ENCODE measurements at regions not wholly inside any gene's neighbourhood (a gene's known extent, or its start where the extent isn't known, plus 50 kb on each side); places are given as distances from the start of the nearest gene placed in this dataset.
"Not testable (repeated sequence)": the region's sequence is repeated elsewhere in the genome, so short reads cannot be mapped to it uniquely, and the experiment has no call there.

DNA sequence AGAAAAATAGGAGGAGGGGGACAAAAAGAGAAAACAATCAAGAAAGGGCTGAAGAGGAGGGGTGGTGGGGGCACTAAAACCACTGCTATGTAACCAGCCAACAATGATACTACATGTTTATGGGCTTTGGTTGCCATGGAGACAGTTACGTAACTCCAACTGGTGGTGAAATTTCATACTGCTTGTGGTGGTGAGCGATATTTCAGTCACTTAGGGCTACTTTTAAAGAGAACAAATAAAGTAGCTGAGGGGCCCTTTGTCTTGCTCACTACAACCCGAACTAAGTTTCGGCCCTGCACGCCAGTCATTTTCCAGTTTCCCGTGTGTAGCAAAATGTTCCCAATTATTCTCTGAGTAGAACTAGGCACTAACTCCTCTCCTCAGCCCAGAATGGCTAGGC lies 275.2 kb upstream of the EDA2R start:
- peak; percentile 65 for DNase-seq (ENCODE audit: low read depth)

DNA sequence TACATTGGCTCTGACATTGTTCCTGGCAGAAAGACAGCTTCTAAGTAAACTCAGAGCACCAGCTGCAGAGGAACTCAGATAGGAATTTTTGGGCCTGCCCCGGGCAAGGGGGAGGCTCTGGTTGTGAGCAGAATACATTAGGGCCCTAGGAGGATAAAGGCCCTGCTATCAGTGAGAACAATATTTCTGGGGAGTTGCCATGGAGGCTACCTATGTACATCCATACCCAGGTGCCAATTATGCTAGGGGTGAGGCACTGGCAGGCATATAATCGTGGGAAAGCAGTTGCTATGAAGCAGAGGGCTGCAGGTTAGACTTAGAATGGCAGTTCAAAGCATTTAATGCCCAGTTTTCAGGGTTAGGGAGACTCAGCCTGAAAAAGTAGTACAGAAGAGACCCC lies 273.5 kb upstream of the EDA2R start:
- DNase-seq (ENCODE audit: low read depth) = no peak

DNA sequence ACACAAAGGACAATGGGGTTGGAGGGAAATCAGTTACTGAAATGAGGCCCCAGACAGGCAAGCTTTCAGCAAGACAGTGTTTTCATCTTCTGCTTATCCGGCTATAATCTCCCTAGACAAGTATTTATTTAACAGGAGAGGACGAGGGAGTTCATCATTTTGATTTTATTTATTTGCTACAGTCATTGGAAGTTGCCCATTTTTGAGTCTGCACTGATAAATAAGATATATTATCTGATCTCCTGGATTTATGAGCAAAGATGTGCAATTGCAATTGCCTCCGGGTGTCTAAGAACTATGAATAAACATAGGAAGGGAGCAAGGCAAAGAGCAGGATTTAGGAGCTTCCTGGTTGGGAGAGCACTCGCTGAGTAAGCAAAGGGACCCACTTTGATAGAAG lies 263.2 kb upstream of the EDA2R start:
- no peak for DNase-seq (ENCODE audit: low read depth)

DNA sequence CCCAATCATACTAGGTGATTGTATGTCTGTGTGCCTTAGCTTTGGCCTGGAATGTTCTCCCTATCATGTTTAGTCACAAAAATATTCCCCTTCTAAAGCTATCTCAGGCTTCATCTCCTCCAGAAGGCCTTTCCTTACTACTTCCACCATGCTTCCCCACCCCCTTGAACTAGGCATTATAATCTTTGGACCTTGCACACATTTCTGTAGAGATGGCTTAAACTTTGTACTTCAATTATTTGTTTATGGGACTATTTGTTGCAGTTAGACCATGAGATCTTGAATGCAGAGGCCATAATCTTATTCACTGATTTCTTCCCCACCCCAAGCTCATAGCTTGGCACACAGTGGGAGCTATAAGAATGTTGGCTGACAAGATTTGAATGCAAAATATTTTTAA lies 262.0 kb upstream of the EDA2R start:
- no peak for DNase-seq (ENCODE audit: low read depth)

DNA sequence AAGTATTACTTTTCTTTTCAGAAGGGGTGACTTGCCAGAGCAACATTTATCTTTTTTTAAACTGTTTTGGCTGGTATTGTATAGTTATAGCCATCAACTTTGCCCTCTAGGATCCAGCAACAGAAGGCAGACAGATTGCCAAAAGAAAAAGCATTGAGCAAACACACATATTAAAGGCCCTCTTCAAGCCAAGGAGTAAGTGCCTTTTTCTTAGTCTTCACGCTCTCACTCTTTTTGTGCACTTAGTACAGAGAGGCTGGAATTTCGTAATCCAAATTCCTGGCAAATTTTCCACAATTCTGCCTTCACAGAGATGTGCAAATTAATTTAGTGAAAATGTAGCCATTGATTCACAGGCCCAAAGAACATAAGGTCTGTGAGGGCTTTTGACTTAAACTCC lies 253.1 kb upstream of the EDA2R start:
- no peak for DNase-seq (ENCODE audit: low read depth)

DNA sequence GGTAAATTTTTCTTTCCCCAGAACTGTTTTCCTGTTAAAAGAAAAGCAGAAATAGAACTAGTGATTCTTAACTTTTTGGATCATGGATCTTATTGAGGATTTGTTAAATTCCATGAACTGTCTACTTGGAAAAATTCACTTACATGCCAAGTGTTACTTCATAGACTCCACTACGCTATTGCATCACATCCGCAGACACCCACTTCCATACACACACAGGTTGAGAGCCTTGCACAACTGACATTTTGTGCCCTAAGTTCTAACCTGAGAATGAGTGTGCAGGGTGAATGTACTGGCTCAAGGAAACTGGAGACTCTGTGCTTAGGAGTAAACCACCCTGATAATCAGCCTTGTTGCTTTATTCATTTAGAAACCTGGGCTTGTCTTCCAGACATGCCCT lies 250.5 kb upstream of the EDA2R start:
- DNase-seq (ENCODE audit: low read depth) = no peak

DNA sequence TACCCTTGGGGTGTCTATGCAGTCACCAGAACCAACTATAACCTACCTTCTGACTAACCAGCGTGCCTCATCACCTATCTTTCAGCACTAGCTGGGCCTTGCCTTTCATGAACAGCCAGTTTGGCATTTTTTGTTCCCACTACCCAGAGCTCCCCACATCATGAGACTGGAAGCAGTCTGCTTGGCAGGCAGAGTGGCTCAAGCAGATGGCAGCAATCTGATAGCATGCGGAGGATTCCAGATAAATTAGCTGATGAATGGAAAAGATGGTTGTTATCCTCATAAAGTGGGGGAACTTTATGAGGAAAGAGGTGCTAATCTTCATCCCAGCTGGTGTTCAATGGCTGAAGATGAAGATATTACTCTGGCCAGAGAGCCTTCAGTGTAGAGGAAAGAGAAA lies 243.2 kb upstream of the EDA2R start:
- DNase-seq (ENCODE audit: low read depth) = no peak

DNA sequence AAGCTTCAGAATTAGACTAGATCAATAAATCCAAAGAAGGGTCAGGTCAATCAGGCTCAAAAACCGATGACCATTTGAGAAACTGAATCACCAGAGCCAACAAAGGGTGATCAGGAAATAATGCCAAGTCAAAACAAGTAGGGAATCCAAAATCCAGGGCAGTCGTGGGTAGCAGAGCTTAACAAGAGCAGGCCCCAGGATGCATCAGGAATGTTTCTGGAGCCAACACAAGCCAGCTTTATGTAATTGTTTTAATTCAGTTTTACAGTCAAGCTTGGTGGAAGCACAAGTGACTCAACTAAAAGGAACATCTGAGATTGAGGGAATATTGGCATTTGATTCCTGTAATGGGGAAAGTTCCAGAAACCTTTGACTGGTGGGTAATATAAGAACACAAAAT lies 237.9 kb upstream of the EDA2R start:
- no peak for DNase-seq (ENCODE audit: low read depth)

DNA sequence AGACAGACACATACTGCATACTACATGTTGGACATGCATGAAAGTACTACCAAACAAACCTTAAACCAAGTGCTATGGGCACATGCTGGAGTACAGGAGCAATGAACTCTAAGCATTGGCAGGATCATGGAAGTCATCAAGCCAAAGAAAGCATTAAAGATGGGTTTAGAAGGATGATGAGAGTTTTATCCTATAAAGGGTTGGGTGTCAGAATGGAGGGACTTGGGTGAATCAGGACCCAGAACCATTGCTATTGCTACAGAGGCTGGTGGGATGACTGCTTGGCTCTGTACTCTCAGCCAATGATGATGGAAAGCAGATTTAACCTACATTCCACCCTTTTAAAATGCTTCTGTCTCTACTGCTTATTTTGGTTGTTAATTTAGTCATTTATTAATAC lies 233.9 kb upstream of the EDA2R start:
- DNase-seq (ENCODE audit: low read depth) = no peak

DNA sequence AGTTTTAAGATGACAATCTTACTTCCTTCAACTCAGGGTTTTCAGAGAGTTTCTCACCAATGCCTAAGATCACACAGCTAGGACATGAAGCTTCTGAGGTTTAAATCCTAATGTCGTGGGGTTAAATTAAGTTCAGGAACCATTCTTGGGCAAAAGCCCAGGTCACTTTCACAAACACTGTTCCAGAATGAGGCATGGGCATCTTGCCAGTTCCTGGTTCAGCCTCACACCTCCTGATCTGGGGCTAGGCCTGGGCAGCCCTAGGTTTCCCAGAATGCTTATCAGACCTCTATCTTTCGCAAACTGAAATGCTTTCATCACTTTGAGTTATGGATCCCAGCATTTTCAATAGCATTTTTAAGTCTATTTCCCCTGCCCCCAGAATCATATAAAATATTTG lies 224.8 kb upstream of the EDA2R start:
- no peak for DNase-seq (ENCODE audit: low read depth)

DNA sequence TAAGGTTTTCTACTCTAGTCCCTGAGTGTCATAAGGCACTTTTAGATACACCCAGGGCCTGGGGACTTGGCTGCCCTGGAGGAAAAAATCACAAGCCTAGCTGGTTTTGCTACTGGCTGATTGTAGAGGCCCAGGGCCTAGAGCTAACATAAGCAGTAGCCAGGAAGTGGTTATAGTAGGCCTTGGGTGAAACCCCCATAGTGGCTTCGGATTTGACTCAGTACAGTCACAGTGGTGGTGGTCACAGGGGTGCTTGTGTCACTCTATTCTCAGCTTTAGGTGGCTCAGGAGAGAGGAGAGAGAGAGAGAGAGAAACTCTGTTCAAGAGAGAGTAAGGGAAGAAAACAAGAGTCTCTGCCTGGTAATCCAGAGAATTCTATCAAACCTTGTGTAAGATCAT lies 194.5 kb upstream of the EDA2R start:
- no peak for DNase-seq (ENCODE audit: low read depth)

DNA sequence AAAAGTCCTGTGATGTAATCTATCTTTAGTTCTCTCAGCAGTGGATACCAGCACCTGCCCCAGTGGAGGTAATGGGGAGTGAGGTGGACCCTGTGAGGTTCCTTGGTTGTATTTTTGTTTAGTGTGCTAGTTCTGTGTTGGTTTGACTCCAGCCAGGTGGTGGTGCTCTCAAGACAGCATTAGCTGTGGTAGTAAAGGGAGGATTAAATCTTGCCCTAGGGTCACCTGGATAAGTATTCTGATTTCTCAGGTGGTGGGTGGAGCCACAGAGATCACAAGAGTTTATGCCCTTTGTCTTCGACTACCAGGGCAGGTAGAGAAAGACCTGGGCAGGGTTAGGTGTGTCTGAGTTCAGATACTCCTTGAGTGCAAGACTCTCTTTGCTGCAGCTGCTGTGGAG lies 176.3 kb upstream of the EDA2R start:
- no peak for DNase-seq (ENCODE audit: low read depth)

DNA sequence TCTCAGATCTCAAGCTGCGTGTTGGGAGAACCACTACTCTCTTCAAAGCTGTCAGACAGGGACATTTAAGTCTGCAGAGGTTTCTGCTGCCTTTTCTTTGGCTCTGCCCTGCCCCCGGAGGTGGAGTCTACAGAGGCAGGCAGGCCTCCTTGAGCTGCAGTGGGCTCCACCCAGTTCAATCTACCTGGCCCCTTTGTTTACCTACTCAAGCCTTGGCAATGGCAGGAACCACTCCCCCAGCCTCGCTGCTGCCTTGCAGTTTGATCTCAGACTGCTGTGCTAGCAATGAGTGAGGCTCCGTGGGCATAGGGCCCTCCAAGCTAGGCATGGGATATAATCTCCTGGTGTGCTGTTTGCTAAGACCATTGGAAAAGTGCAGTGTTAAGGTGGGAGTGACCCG lies 155.6 kb upstream of the EDA2R start:
- not testable (repeated sequence) for DNase-seq (ENCODE audit: low read depth)

DNA sequence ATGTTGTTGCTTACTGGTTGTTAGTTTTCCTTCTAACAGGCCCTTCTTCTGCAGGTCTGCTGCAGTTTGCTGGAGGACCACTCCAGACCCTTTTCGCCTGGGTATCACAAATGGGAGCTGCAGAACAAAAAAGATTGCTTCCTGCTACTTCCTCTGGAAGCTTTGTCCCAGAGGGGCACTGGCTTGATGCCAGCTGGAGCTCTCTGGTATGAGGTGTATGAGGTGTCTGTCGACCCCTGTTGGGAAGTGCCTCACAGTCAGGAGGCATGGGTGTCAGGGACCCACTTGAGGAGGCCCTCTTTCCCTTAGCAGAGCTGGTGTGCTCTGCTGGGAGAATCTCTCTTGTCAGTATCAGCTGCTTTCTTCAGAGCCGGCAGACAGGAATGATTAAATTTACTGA lies 127.4 kb upstream of the EDA2R start:
- DNase-seq (ENCODE audit: low read depth) = no peak

DNA sequence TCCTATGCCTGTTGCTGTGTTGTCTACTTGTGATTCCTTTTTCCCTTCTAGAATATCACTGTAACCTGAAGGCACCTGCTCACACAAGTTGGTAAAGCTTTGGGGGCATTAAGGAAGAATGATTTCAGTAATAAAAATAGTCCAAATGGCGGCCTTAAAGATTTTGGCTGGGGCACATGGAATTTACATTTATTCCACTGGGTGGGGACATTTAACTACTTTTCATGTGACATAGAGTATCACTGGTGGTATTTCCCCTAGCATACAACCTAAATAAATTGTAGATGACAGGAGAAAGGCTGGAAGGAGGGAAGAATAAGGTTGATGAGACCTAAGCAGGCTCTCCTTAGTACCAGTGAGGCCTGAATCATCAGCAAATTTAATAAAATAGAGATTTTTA lies 121.8 kb upstream of the EDA2R start:
- DNase-seq (ENCODE audit: low read depth) = peak; percentile 0

DNA sequence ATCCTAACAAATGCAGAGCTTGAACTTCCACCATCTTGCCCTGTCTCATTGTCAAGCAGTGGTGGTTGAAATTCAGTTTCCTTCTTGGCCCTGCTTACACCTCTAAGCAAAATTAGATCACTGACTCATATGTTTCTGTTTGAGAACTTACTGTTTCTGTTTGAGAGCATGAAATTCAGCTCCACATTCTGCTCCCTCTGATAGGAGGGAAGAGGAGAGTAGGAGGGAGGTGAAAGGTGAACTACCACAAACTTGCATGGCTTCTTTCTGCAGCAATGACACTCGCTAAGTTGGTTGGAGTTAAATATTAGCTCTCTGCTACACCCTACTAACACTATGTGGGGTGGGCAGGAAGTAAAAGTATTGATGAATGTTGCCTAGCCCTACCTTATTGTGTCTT lies 117.8 kb upstream of the EDA2R start:
- no peak for DNase-seq (ENCODE audit: low read depth)

DNA sequence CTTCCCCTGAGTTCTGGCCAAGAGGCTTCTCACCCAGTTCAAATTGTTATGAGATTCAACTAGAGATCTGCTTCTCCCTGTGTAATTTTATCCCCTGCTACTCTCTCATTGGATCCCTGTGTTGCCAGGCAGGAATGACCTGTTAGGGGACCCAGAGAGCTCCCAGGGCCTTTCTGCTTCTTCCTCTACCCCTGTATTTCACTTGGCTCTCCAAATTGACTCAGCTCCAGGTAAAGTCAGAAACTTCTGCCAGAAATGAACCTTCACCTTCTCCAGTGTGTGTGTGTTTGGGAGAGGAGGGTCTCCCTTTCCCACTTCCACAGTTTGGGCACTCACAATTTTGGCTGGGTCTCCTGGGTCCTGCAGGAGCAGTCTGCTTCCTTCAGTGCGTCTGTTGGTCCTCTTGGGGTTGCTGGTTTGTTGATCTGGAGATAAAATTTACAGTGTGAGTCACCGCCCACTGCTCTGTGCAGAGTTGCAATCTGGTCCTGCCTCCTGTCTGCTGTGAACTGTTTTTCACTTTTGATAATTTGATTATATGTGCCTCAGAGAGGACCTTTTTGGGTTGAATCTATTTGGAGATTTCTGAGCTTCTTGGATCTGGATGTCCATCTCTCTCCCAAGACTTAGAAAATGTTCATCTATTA lies 112.4 kb upstream of the EDA2R start:
- peak; percentile 1 for DNase-seq (ENCODE audit: low read depth)

DNA sequence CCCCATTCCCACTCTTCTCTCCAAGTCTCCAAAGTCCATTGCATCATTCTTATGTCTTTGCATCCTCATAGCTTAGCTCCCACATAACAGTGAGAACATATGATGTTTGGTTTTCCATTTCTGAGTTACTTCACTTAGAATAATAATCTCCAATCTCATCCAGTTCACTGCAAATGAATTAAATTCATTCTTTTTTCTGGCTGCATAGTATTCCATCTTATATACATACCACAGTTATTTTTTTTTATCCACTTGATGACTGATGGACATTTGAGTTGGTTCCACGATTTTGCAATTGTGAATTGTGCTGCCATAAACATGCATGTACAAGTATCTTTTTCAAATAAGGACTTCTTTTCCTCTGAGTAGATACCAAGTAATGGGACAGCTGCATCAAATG lies 105.6 kb upstream of the EDA2R start:
- not testable (repeated sequence) for DNase-seq (ENCODE audit: low read depth)

DNA sequence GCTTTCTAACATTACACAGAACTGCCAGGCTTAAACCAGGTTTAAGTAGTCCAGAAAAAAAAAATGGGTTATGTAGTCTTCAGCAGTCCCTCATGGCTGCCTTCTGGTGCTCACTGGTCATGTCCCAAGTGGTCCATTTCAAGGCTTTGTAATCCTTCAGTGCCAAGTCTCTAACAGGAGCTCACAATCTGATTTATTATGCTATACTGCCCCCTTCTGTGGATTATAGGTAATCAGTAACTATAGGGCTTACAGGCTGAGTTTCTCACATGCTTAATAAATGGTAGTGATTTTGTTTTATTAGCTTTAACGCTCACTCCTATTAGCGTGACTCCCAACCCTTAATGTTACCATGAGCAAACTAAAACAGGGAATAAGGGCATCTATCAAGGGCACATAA lies 92.5 kb upstream of the EDA2R start:
- peak; percentile 7 for DNase-seq (ENCODE audit: low read depth)

DNA sequence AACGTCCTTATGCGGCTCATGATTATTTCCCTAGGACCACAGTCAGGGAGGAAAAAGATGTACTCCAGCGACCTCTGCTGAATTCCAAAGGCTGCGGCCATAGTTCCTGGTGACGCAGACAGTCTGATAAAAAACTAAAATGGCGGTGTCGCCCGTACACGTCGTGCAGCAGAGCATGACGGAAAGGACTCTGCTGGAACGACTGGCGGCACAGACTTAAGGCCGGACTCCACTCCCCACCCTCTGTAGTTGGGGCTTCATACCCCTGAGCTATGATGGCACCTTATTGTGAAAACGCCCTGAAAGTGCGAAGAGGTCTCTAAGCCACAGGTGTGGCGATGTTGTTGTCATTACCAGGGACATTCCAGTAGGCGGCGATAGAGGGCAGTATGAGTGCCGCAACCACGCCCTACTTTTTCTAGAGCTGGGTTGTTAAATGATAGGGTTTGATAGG lies 90.0 kb upstream of the EDA2R start:
- DNase-seq (ENCODE audit: low read depth) = peak; percentile 78

DNA sequence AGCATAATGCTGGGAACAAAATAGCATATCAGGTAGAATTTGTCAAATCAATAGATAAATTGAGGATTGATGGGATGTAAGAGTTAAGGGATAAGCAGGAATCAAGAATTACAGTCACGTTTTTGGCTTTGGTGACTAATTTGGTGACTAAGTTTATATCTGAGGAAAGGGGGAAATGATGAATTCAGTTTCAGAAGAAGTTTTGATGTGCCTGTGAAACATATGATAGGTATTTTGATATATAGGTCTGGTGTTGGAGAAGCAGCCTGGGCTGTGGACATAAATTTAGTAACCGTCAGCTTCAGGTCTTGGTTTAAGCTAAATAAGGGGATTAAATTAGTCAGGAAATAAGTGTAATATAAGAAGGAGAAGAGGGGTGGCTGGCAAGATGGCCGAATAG lies 79.0 kb upstream of the EDA2R start:
- peak; percentile 69 for DNase-seq (ENCODE audit: low read depth)

DNA sequence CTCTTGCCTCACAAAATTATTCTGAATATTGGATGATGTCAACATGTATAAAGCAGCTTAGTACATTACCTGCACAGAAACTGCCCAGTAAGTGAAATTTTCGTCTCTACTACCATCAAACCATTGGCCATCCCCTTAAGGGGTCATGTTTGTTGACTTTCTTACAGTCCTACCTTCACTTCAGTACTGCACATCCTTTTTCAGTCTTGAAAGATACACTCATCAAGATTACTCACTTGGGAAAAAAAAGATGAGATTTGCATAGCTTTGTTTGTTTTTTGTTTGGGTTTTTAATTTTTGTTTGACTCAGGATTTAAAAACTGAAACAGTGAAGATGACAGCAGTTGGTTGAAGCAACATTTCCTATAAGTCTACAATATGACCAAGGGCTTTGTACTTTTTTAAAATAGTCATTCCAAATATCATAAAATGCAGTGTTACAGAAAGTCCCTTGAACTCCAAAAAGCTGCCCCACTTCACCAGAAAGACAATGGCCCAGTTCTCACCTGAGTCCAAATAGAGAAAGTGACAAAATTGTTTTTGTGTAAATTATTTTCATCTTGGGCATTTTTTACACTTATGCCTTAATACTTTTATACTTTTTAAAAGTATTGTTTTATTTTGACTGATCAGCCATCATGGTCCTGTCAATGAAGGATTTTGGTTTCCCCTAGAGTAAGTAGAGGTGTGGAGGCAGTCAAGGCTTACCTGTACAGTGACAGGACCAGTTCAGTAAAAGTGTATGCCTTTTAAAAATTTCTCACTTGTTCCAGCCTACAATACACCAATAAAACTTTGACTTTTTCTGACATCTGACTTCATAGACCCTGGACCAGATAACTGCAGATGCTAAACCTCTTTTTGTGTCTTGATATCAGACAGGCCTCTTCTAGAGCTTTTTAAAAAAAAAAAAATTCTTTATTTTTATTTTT lies 59.7 kb upstream of the EDA2R start:
- DNase-seq (ENCODE audit: low read depth) = no peak

DNA sequence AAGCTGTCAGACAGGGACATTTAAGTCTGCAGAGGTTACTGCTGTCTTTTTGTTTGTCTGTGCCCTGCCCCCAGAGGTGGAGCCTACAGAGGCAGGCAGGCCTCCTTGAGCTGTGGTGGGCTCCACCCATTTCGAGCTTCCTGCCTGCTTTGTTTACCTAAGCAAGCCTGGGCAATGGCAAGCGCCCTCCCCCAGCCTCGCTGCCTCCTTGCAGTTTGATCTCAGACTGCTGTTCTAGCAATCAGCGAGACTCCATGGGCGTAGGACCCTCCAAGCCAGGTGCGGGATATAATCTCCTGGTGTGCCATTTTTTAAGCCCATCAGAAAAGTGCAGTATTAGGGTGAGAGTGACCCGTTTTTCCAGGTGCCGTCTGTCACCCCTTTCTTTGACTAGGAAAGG lies 53.6 kb upstream of the EDA2R start:
- not testable (repeated sequence) for DNase-seq (ENCODE audit: low read depth)

All from HT1080 (cell line).